Smooth muscle cell (in vitro differentiated cells): ENCODE measurements at regions not wholly inside any gene's neighbourhood (a gene's known extent, or its start where the extent isn't known, plus 50 kb on each side); places are given as distances from the start of the nearest gene placed in this dataset.

Experiments used
- DNase-seq: peaks from one replicate; lab custom pipeline; 2025; ENCODE audit not compliant: unreplicated experiment; lab: John Stamatoyannopoulos, UW
- H2AFZ ChIP-seq: fragments of 200-600 bp; sonication (generic); 2 replicates; pipeline ENCODE4 v1.6.0; 2016; ENCODE audit warnings: antibody characterized with exemption, low read depth, mild to moderate bottlenecking
- H3F3A ChIP-seq: fragments of 200-600 bp; sonication (generic); 2 replicates; pipeline ENCODE4 v1.6.0; 2017; ENCODE audit warnings: antibody characterized with exemption, low read depth
- H3K27ac ChIP-seq: fragments of 200-600 bp; sonication (generic); 2 replicates; pipeline ENCODE4 v1.5.1; 2016; ENCODE audit warnings: low read depth, mild to moderate bottlenecking
- H3K27me3 ChIP-seq: fragments of 200-600 bp; sonication (generic); 2 replicates; pipeline ENCODE4 v1.6.1; 2016; ENCODE audit warnings: low read depth, mild to moderate bottlenecking
- H3K36me3 ChIP-seq: fragments of 200-600 bp; sonication (generic); 2 replicates; pipeline ENCODE4 v1.5.1; 2016; ENCODE audit warnings: low read depth
- H3K4me1 ChIP-seq: fragments of 200-600 bp; sonication (generic); 2 replicates; pipeline ENCODE4 v1.5.1; 2016; ENCODE audit warnings: low read depth
- H3K4me2 ChIP-seq: fragments of 200-600 bp; sonication (generic); 2 replicates; pipeline ENCODE4 v1.6.0; 2016; ENCODE audit warnings: mild to moderate bottlenecking
- H3K4me3 ChIP-seq: fragments of 200-600 bp; sonication (generic); 2 replicates; pipeline ENCODE4 v1.5.1; 2016; ENCODE audit warnings: mild to moderate bottlenecking
- H3K79me2 ChIP-seq: fragments of 200-600 bp; sonication (generic); 2 replicates; pipeline ENCODE4 v1.6.0; 2016; ENCODE audit warnings: low read depth, mild to moderate bottlenecking
- H3K9ac ChIP-seq: fragments of 200-600 bp; sonication (generic); 2 replicates; pipeline ENCODE4 v1.6.0; 2016; ENCODE audit warnings: low read depth
- H3K9me3 ChIP-seq: fragments of 200-600 bp; sonication (generic); replicated peaks from 2 replicates; pipeline ENCODE4 v1.5.1; 2016; ENCODE audit warnings: low read depth
- H4K20me1 ChIP-seq: fragments of 200-600 bp; sonication (generic); 2 replicates; pipeline ENCODE4 v1.6.0; 2016; ENCODE audit warnings: low read depth
- CTCF ChIP-seq: fragments of 200-600 bp; sonication (generic); IDR thresholded peaks from 2 replicates; pipeline ENCODE4 v1.5.1; 2017; ENCODE audit warnings: borderline replicate concordance, mild to moderate bottlenecking, antibody characterized with exemption; ENCODE audit not compliant: insufficient read depth, poor library complexity, severe bottlenecking
- WGBS: methylation state at CpG from one replicate; pipeline ENCODE4 v1.1.7; 2016; ENCODE audit warnings: low lambda C conversion rate; 5-methylcytosine and 5-hydroxymethylcytosine counted together

GRCh38 chrX:155715141-155715540 lies 102.4 kb upstream of the TMLHE start:
- Histone ChIP-seq H3F3A (no peaks in the 10 kb centered on the region), H3K79me2 (no peaks in the 10 kb centered on the region), H2AFZ (no peak overlapping the region), H3K27me3 (no peaks in the 10 kb centered on the region), H3K4me3 (no peak overlapping the region), H3K4me1 (no peaks in the 10 kb centered on the region), H3K36me3 (no peaks in the 10 kb centered on the region), H4K20me1 (no peaks in the 10 kb centered on the region), H3K4me2 (no peak overlapping the region), H3K9me3 (peaks cover 4% of the 10 kb centered on the region), H3K9ac (no peak overlapping the region), H3K27ac (no peak overlapping the region)
- 46% methylated on average over 1 of the region's 1 CpG for WGBS
- DNase-seq = no peak
- TF ChIP-seq CTCF = no peak

GRCh38 chrX:155695419-155695818 lies 82.7 kb upstream of the TMLHE start:
- H2AFZ ChIP-seq = no peak overlapping the region
- 91% methylated on average over 1 of the region's 1 CpG for WGBS

GRCh38 chrX:155694649-155695048 lies 81.9 kb upstream of the TMLHE start:
- no peak for DNase-seq
- H3K79me2 ChIP-seq = no peaks in the 10 kb centered on the region
- no peaks in the 10 kb centered on the region for H3K9me3 ChIP-seq
- no peak for TF ChIP-seq CTCF
- H3F3A ChIP-seq = no peaks in the 10 kb centered on the region
- H4K20me1 ChIP-seq = no peaks in the 10 kb centered on the region
- H3K27ac ChIP-seq = no peak overlapping the region
- H3K4me2 ChIP-seq = no peak overlapping the region
- H3K36me3 ChIP-seq = no peaks in the 10 kb centered on the region
- no peaks in the 10 kb centered on the region for H3K27me3 ChIP-seq
- no peaks in the 10 kb centered on the region for H3K4me1 ChIP-seq
- no peak overlapping the region for H2AFZ ChIP-seq
- H3K9ac ChIP-seq = no peak overlapping the region
- 80% methylated on average over 5 of the region's 5 CpGs for WGBS
- H3K4me3 ChIP-seq = no peak overlapping the region

More at GRCh38 chrX:155695419-155695818, 82.7 kb upstream of the TMLHE start:
- TF ChIP-seq CTCF = no peak
- no peaks in the 10 kb centered on the region for H3K36me3 ChIP-seq
- no peak overlapping the region for H3K4me2 ChIP-seq
- no peak overlapping the region for H3K4me3 ChIP-seq
- no peak overlapping the region for H3K27ac ChIP-seq
- H3K4me1 ChIP-seq = no peaks in the 10 kb centered on the region
- H3F3A ChIP-seq = no peaks in the 10 kb centered on the region
- no peaks in the 10 kb centered on the region for H3K79me2 ChIP-seq
- H3K27me3 ChIP-seq = no peaks in the 10 kb centered on the region
- H4K20me1 ChIP-seq = no peaks in the 10 kb centered on the region
- no peaks in the 10 kb centered on the region for H3K9me3 ChIP-seq
- no peak for DNase-seq
- H3K9ac ChIP-seq = no peak overlapping the region

GRCh38 chrX:155682834-155683233 lies 70.1 kb upstream of the TMLHE start:
- H3K9me3 ChIP-seq = no peaks in the 10 kb centered on the region
- no peaks in the 10 kb centered on the region for H3K4me1 ChIP-seq
- no peak overlapping the region for H3K4me3 ChIP-seq
- H3K36me3 ChIP-seq = no peaks in the 10 kb centered on the region
- no peaks in the 10 kb centered on the region for H4K20me1 ChIP-seq
- no peaks in the 10 kb centered on the region for H3K79me2 ChIP-seq
- no peak for TF ChIP-seq CTCF
- H3K4me2 ChIP-seq = no peak overlapping the region
- H3K27me3 ChIP-seq = no peaks in the 10 kb centered on the region
- no peak for DNase-seq
- H3K9ac ChIP-seq = no peak overlapping the region
- 59% methylated on average over 2 of the region's 2 CpGs for WGBS
- H2AFZ ChIP-seq = no peak overlapping the region
- H3K27ac ChIP-seq = no peak overlapping the region
- no peaks in the 10 kb centered on the region for H3F3A ChIP-seq
